ENCODE measurements at regions not wholly inside any gene's neighbourhood (a gene's known extent, or its start where the extent isn't known, plus 50 kb on each side); places are given as distances from the start of the nearest gene placed in this dataset.
"Not testable (repeated sequence)": the region's sequence is repeated elsewhere in the genome, so short reads cannot be mapped to it uniquely, and the experiment has no call there.

GRCh38 chr15:69677403-69677802, 224.8 kb downstream of the RPLP1 start:
- Mint-ChIP-seq H3K27ac (no peak overlapping the region), H3K27me3 (peaks cover 16% of the 10 kb centered on the region), H3K4me1 (peaks cover 2 to 19% (median 7%) of the 10 kb centered on the region in 3 donors), H3K9me3 (peaks cover 0 to 7% (median 2%) of the 10 kb centered on the region in 3 donors), H3K4me3 (no peak overlapping the region), H3K36me3 (no peaks in the 10 kb centered on the region)

- H3K4me3 Mint-ChIP-seq = peak overlapping the region in 1 of 4 donors; percentile 37
- peaks cover 2 to 25% (median 13%) of the 10 kb centered on the region in 3 donors for H3K4me1 Mint-ChIP-seq
- peaks cover 1 to 13% (median 2%) of the 10 kb centered on the region in 3 donors for H3K9me3 Mint-ChIP-seq
- no peaks in the 10 kb centered on the region for H3K36me3 Mint-ChIP-seq
- peaks cover 17% of the 10 kb centered on the region for H3K27me3 Mint-ChIP-seq
- no peak overlapping the region for H3K27ac Mint-ChIP-seq
These were observed 227.1 kb downstream of the RPLP1 start for GRCh38 chr15:69679623-69680228.

- H3K4me3 Mint-ChIP-seq, H3K27ac Mint-ChIP-seq, H3K36me3 Mint-ChIP-seq: not testable (repeated sequence)
- Mint-ChIP-seq H3K27me3 (peaks cover 25% of the 10 kb centered on the region), H3K4me1 (peaks cover 2 to 22% (median 7%) of the 10 kb centered on the region in 3 donors), H3K9me3 (peaks cover 7 to 24% (median 13%) of the 10 kb centered on the region in 3 donors)
These were observed 232.2 kb downstream of the RPLP1 start for GRCh38 chr15:69684823-69685222.

GRCh38 chr15:69685512-69686452, 233.2 kb downstream of the RPLP1 start:
- H3K36me3 Mint-ChIP-seq = peaks cover 1% of the 10 kb centered on the region
- H3K27me3 Mint-ChIP-seq = peaks cover 25% of the 10 kb centered on the region
- H3K9me3 Mint-ChIP-seq = peaks cover 7 to 24% (median 13%) of the 10 kb centered on the region in 3 donors
- peak overlapping the region in 1 of 4 donors; percentile 5 for H3K4me3 Mint-ChIP-seq
- H3K27ac Mint-ChIP-seq = no peak overlapping the region
- peaks cover 2 to 16% (median 6%) of the 10 kb centered on the region in 3 donors for H3K4me1 Mint-ChIP-seq

GRCh38 chr15:69686626-69687025, 234.0 kb downstream of the RPLP1 start:
- peaks cover 2 to 16% (median 6%) of the 10 kb centered on the region in 3 donors for H3K4me1 Mint-ChIP-seq
- H3K9me3 Mint-ChIP-seq = peaks cover 7 to 24% (median 13%) of the 10 kb centered on the region in 3 donors

GRCh38 chr15:69689133-69689532, 236.5 kb downstream of the RPLP1 start:
- Mint-ChIP-seq H3K27ac (no peak overlapping the region), H3K27me3 (peaks cover 24% of the 10 kb centered on the region)

More at GRCh38 chr15:69686626-69687025, 234.0 kb downstream of the RPLP1 start:
- Mint-ChIP-seq H3K27me3 (peaks cover 25% of the 10 kb centered on the region), H3K27ac (no peak overlapping the region), H3K4me3 (no peak overlapping the region), H3K36me3 (peaks cover 1% of the 10 kb centered on the region)

GRCh38 chr15:69691307-69692015, 238.8 kb downstream of the RPLP1 start:
- Mint-ChIP-seq H3K9me3 (peaks cover 4 to 11% (median 10%) of the 10 kb centered on the region in 3 donors), H3K27ac (no peak overlapping the region), H3K4me3 (no peak overlapping the region), H3K27me3 (peaks cover 18% of the 10 kb centered on the region), H3K4me1 (peaks cover 0 to 3% (median 2%) of the 10 kb centered on the region in 3 donors), H3K36me3 (peaks cover 2% of the 10 kb centered on the region)

More at GRCh38 chr15:69689133-69689532, 236.5 kb downstream of the RPLP1 start:
- peaks cover 0 to 10% (median 2%) of the 10 kb centered on the region in 3 donors for H3K4me1 Mint-ChIP-seq
- peaks cover 7 to 11% (median 10%) of the 10 kb centered on the region in 3 donors for H3K9me3 Mint-ChIP-seq
- H3K4me3 Mint-ChIP-seq = peak overlapping the region in 1 of 4 donors; percentile 44
- peaks cover 1% of the 10 kb centered on the region for H3K36me3 Mint-ChIP-seq

GRCh38 chr15:69692342-69692741, 239.7 kb downstream of the RPLP1 start:
- Mint-ChIP-seq H3K27ac (no peak overlapping the region), H3K9me3 (peaks cover 4 to 11% (median 10%) of the 10 kb centered on the region in 3 donors), H3K4me1 (peaks cover 0 to 8% (median 5%) of the 10 kb centered on the region in 3 donors), H3K36me3 (peaks cover 2% of the 10 kb centered on the region), H3K4me3 (no peak overlapping the region), H3K27me3 (peaks cover 13% of the 10 kb centered on the region)

- Mint-ChIP-seq H3K27ac (no peak overlapping the region), H3K27me3 (peaks cover 9% of the 10 kb centered on the region), H3K9me3 (peaks cover 4 to 11% (median 10%) of the 10 kb centered on the region in 3 donors), H3K4me1 (peaks cover 0 to 14% (median 9%) of the 10 kb centered on the region in 3 donors), H3K36me3 (peaks cover 1% of the 10 kb centered on the region), H3K4me3 (no peak overlapping the region)
These were observed 240.4 kb downstream of the RPLP1 start for GRCh38 chr15:69693059-69693458.

GRCh38 chr15:69696946-69697345, 244.3 kb downstream of the RPLP1 start:
- Mint-ChIP-seq H3K4me3 (no peak overlapping the region), H3K4me1 (peaks cover 0 to 20% (median 9%) of the 10 kb centered on the region in 3 donors), H3K36me3 (peaks cover 1% of the 10 kb centered on the region), H3K9me3 (no peaks in the 10 kb centered on the region), H3K27ac (no peak overlapping the region), H3K27me3 (peaks cover 4% of the 10 kb centered on the region)

- Mint-ChIP-seq H3K9me3 (no peaks in the 10 kb centered on the region), H3K4me3 (no peak overlapping the region), H3K36me3 (peaks cover 1% of the 10 kb centered on the region), H3K4me1 (peaks cover 0 to 20% (median 9%) of the 10 kb centered on the region in 3 donors), H3K27ac (no peak overlapping the region), H3K27me3 (peaks cover 3% of the 10 kb centered on the region)
These were observed 245.3 kb downstream of the RPLP1 start for GRCh38 chr15:69697916-69698315.

GRCh38 chr15:69699096-69699495, 246.5 kb downstream of the RPLP1 start:
- Mint-ChIP-seq H3K9me3 (no peaks in the 10 kb centered on the region), H3K36me3 (peaks cover 1% of the 10 kb centered on the region), H3K27me3 (peaks cover 3% of the 10 kb centered on the region), H3K4me1 (peaks cover 0 to 20% (median 9%) of the 10 kb centered on the region in 3 donors), H3K4me3 (no peak overlapping the region), H3K27ac (no peak overlapping the region)

- Mint-ChIP-seq H3K4me3 (no peak overlapping the region), H3K36me3 (no peaks in the 10 kb centered on the region), H3K27me3 (peaks cover 3% of the 10 kb centered on the region), H3K4me1 (peaks cover 0 to 20% (median 9%) of the 10 kb centered on the region in 3 donors), H3K9me3 (no peaks in the 10 kb centered on the region), H3K27ac (no peak overlapping the region)
These were observed 247.8 kb downstream of the RPLP1 start for GRCh38 chr15:69700380-69700779.

- Mint-ChIP-seq H3K4me1 (peaks cover 0 to 20% (median 9%) of the 10 kb centered on the region in 3 donors), H3K27me3 (peaks cover 4% of the 10 kb centered on the region), H3K36me3 (peaks cover 2% of the 10 kb centered on the region), H3K9me3 (peaks cover 0 to 3% (median 3%) of the 10 kb centered on the region in 3 donors), H3K27ac (no peak overlapping the region), H3K4me3 (no peak overlapping the region)
These were observed 248.6 kb downstream of the RPLP1 start for GRCh38 chr15:69701198-69701597.

Measured in IgD-negative memory B cell (primary cell).